NB4 (cell line): ENCODE measurements at regions not wholly inside any gene's neighbourhood (a gene's known extent, or its start where the extent isn't known, plus 50 kb on each side); places are given as distances from the start of the nearest gene placed in this dataset.

Source experiments
- DNase-seq: peaks from one replicate; pipeline ENCODE4 v3.0.0; 2010; ENCODE audit warnings: low read depth
- H3K4me3 ChIP-seq: one replicate; pipeline ENCODE4 v1.5.1; 2011; ENCODE audit warnings: mild to moderate bottlenecking, low read depth, low read length, moderate library complexity
- CTCF ChIP-seq: IDR thresholded peaks from one replicate; pipeline ENCODE4 v1.5.1; 2012; ENCODE audit warnings: low read depth, low read length
- MAX ChIP-seq: IDR thresholded peaks from 2 replicates; pipeline ENCODE4 v1.6.1; 2011; ENCODE audit warnings: low read depth, low read length
- MYC ChIP-seq: IDR thresholded peaks from 2 replicates; pipeline ENCODE4 v1.6.1; 2011; ENCODE audit warnings: low read depth, low read length
- POLR2A ChIP-seq: IDR thresholded peaks from 2 replicates; pipeline ENCODE4 v1.6.1; 2011; ENCODE audit warnings: mild to moderate bottlenecking; ENCODE audit not compliant: insufficient read length; ENCODE audit errors: extremely low read depth

- H3K4me3 ChIP-seq: no peak overlapping the region
- DNase-seq: no peak
- no peak for TF ChIP-seq MYC
- no peak for TF ChIP-seq POLR2A
- no peak for TF ChIP-seq CTCF
- TF ChIP-seq MAX: no peak
Observed at GRCh38 chr18:25608091-25608490, 256.1 kb upstream of the ZNF521 start.

- no peak for DNase-seq
- no peak overlapping the region for H3K4me3 ChIP-seq
- TF ChIP-seq CTCF: no peak
- TF ChIP-seq MYC: no peak
- no peak for TF ChIP-seq POLR2A
- TF ChIP-seq MAX: no peak
Observed at GRCh38 chr18:25604894-25605597, 253.1 kb upstream of the ZNF521 start.

- no peak overlapping the region for H3K4me3 ChIP-seq
- no peak for DNase-seq
- TF ChIP-seq POLR2A: no peak
- no peak for TF ChIP-seq CTCF
- no peak for TF ChIP-seq MAX
- TF ChIP-seq MYC: no peak
Observed at GRCh38 chr18:25604196-25604893, 252.4 kb upstream of the ZNF521 start.

- no peak for DNase-seq
- TF ChIP-seq CTCF (no peak), MAX (no peak), MYC (no peak), POLR2A (no peak)
Observed at GRCh38 chr18:25599443-25599842, 247.5 kb upstream of the ZNF521 start.

GRCh38 chr18:25597476-25597875, 245.5 kb upstream of the ZNF521 start:
- TF ChIP-seq POLR2A: no peak
- TF ChIP-seq MYC: no peak
- no peak for TF ChIP-seq MAX
- TF ChIP-seq CTCF: no peak
- DNase-seq: no peak
- no peak overlapping the region for H3K4me3 ChIP-seq

More at GRCh38 chr18:25599443-25599842, 247.5 kb upstream of the ZNF521 start:
- H3K4me3 ChIP-seq: no peak overlapping the region
